WTC11 (cell line): ENCODE measurements at regions not wholly inside any gene's neighbourhood (a gene's known extent, or its start where the extent isn't known, plus 50 kb on each side); places are given as distances from the start of the nearest gene placed in this dataset.

Experiments
- JUN ChIP-seq: sonication (generic); formaldehyde crosslinking; IDR thresholded peaks from 2 replicates; pipeline ENCODE4 v1.8.0; 2023; ENCODE audit warnings: mild to moderate bottlenecking, missing genetic modification reagents
- KAT7 ChIP-seq: sonication (generic); formaldehyde crosslinking; IDR thresholded peaks from 2 replicates; pipeline ENCODE4 v1.8.1; 2023; ENCODE audit warnings: missing genetic modification reagents, mild to moderate bottlenecking, borderline replicate concordance
- NR3C1 ChIP-seq: sonication (generic); formaldehyde crosslinking; conservative IDR thresholded peaks from 2 replicates; pipeline ENCODE4 v1.8.1; 2023; ENCODE audit warnings: low read depth, mild to moderate bottlenecking, missing genetic modification reagents
- TF ChIP-seq, protein P1 (sequence below): fragments of 200-600 bp; IDR thresholded peaks from 2 replicates; pipeline ENCODE4 v1.8.0; 2022; ENCODE audit warnings: antibody characterized with exemption

DNA sequence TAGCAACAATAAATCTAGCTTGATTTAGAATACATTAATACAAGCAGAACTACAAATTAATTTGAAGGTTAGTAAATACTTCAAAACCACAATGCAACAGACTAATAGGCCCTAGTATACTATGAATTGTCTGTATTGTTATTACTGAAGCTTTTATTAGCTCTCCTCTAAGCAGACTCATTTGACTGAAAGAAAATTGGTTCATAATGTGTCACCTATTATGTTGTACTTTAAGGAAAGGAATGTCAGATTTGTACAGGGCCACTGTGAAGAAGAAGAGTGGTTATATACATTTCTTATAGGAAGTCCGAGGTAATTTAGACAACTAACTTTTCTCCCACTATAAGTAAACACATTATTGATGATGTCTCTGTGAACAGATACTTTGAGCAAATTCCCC, 954.5 kb downstream of the ZPLD1 start:
- TF ChIP-seq, protein P1, sequence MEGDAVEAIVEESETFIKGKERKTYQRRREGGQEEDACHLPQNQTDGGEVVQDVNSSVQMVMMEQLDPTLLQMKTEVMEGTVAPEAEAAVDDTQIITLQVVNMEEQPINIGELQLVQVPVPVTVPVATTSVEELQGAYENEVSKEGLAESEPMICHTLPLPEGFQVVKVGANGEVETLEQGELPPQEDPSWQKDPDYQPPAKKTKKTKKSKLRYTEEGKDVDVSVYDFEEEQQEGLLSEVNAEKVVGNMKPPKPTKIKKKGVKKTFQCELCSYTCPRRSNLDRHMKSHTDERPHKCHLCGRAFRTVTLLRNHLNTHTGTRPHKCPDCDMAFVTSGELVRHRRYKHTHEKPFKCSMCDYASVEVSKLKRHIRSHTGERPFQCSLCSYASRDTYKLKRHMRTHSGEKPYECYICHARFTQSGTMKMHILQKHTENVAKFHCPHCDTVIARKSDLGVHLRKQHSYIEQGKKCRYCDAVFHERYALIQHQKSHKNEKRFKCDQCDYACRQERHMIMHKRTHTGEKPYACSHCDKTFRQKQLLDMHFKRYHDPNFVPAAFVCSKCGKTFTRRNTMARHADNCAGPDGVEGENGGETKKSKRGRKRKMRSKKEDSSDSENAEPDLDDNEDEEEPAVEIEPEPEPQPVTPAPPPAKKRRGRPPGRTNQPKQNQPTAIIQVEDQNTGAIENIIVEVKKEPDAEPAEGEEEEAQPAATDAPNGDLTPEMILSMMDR = no peak
- TF ChIP-seq NR3C1 (no peak), KAT7 (CRISPR knock-in tag) (no peak), JUN (no peak)
